HG02884 (cell line): ENCODE measurements at regions not wholly inside any gene's neighbourhood (a gene's known extent, or its start where the extent isn't known, plus 50 kb on each side); places are given as distances from the start of the nearest gene placed in this dataset.
"Not testable (repeated sequence)": the region's sequence is repeated elsewhere in the genome, so short reads cannot be mapped to it uniquely, and the experiment has no call there.

Source experiments
- ATAC-seq: cut with Tn5 transposase; IDR thresholded peaks from one replicate; pipeline ENCODE4 v1.9.1; 2021; ENCODE audit warnings: mild to moderate bottlenecking, moderate library complexity; ENCODE audit not compliant: unreplicated experiment

DNA sequence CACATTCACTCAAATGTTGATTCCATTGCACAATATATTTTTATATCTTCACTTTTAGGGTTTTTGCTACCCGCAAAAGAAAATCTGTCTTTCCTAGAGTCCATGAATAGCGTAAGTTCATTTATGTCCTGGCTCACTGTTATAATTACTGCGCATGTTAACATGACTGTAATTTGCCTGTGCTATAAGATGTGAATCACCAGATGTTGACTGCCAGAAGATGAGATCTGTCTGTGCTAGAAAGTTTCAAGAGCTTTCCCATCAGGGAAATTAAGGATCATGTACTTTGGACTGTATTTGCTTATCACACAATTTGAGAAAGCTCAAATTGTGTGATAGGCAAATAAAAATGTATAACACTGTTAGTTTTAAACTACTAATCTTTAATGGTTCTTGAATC, 322.5 kb downstream of the CHL1 start:
- ATAC-seq = no peak

DNA sequence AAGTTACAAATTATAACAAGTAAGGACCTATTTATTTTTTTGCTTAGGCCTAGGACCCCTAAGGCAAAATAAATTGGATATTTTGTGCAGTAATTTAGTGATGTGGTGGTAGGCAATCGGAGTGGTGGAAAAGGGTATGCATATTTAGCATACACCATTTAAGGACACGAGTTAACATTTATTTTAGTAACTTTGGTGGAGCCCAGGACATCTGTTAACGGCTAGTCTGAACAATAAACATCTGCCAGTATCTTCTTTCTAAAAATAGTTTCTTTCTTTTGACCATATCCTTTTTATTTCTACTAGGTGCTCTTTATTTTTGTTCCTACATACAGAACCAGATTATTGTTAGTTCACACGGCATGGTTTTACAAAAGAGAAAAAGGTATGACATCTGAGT, 326.3 kb downstream of the CHL1 start:
- no peak for ATAC-seq

DNA sequence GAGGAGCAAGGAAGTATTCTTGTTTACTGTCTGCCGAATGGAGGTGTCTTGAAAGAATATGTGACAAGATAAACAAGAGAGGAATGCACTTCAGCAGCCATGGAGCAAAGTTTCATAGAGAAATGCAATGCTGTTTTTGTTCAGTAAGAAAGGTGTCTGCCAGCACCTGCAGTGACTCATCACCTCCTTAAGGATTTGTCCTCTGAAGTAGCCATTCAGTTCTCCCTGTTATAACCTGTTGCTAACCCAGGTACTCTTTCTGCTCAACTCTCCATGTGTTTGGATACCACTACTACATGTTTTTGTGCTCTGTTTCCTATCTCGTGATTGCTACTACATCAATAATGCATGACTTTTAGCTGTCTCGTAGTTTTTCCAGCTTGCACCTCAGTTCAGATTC, 328.9 kb downstream of the CHL1 start:
- no peak for ATAC-seq

DNA sequence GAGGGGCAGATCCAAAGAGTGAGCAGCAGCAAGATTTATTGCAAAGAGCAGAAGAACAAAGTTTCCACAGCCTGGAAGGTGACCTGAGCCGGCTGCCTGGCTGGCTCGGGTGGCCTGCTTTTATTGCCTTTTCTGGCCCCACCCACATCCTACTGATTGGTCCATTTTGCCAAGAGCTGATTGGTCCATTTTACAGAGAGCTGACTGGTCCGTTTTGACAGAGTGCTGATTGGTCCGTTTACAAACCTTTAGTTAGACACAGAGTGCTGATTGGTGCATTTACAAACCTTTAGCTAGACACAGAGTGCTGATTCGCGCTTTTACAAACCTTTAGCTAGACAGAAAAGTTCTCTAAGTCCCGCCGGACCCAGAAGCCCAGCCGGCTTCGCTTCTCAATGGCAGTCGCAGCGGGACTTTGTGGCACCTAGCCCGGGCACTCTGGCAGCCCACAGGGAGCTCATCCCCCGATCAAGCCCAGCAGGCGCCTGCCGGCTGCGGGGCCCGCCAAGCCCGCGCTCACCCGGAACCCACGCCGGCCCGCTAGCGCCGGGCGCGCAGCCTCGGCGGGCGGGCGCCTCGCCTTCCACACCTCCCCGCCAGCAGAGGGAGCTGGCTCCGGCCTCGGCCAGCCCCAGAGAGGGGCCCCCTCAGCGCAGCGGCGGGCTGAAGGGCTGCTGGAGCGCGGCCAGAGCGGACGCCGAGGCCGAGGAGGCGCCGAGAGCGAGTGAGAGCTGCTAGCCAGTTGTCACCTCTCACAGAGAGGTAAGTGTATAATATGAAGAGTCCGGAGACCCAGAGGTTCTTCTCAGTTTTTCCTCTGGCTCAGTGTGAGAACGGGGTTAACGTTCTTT, 339.2 kb downstream of the CHL1 start:
- no peak for ATAC-seq

DNA sequence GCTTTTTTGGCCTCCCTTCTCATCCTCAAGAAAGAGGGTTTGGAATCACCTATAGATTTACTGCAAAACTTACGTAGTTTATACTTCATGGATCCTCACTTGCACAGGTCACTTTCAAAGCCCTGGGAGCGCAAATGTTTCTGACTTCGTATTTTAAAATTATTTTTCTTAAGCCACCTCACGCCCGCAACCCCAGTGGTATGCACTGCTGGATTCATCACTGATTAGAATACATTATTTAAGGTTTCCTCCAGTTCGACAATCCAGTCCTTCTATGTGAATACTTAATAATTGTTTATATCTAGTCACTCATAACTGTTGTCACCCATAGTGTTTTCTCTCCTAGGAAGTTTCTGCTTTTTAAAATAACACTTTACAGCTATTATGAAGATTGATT, 339.9 kb downstream of the CHL1 start:
- ATAC-seq = no peak

DNA sequence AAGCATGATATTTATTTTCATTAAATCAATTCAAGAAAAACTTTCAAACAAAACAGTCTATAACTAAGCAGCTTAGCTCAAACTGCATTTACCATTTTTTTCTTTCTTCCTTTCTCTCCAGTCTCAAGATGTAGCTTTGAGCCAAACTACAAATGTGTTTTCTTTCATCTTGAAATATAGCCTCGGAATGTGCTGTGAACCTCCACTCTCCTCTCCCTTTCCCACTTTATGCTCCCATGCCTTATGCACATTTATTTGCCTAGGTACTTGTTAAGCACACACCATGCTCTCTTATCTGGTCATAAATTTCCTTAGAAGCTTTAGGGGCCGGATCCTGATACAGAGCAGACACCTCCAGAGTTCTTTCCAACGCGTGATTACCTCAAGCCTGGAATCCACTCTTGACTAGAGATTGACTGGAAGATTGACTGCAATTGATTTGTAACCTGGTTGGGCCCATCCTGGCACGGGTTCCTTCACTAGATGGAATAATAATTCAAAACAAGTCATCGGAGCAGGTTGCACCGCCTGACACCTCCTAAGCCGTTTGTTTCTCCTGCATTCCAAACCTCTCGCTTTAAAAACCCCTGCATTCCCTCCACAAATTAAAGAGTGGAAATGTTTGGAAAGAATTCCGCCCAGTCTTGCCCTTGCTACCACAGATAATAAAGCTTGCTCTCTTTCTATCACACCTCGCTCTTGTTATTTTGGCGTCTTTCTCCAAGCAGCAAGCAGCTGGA, 344.7 kb downstream of the CHL1 start:
- ATAC-seq = no peak

DNA sequence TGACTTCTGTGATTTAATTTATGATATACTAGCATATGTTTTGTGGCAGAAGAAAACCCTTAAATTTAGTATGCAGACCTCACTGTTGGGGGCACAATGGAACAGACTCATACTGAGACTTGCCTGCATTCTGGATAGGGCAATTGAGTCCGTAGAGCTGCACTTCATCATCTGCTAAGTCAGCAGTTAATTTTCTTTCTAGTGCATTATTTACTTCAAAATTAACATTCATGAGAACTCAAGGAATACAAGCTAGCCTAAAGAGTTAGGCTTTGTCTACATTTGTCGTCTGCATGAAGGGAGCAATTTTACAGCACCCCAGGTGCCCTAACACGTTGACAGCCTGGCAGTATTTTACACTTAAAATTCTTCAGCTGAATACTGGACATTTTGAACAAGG, 345.5 kb downstream of the CHL1 start:
- no peak for ATAC-seq

DNA sequence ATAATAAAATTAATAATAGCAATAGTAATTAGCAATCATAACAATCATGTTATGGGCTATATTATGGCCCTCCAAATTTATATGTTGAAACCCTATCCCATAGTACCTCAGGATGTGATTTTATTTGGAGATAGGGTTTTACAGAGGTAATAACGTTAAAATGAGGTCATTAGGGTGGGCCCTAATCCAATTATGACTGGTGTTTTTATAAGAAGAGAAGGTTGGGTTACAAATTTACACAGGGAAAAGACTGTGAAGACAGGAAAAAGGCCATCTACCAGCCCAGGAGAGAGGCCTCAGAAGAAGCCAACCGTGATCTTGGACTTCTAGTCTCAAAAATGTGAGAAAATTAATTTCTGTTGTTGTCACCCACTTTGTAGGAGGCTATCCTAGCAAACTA, 353.1 kb downstream of the CHL1 start:
- no peak for ATAC-seq

DNA sequence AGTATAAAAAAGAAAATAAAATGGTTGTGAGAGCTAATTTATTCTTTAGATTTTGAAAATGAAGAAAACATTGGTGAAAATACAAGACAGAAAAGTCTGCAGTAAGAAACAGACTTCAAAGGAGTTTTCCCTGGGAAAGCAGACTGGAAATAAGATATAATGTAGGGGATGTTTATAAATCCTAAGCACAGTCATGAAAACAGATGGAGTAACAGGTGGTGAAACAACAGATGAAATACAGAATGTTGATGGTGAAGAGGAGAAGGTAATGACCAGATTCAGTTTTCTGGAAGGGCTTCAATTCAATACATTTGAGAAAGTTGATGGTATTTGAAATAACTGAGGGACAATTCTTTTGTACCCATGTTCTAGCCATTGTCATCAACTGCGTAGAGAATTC, 353.9 kb downstream of the CHL1 start:
- ATAC-seq = no peak

DNA sequence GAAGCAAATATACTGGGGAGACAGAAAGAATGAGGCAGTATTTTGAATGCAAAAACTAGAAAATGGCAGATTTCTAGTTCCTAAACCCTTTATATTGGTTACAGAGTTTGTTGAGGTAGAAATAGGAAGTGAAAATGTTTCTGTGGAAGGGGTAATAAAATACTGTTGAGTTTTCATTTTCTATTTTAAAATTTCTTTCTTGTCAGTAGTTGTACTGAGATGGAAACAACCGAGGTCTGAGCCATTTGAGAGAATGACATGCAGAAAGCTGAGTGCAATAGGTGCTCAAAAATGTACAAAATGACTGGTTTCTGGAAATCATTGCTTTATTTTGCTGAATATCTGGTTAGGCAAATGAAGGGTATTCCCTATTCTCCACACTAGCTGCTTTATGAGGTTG, 361.4 kb downstream of the CHL1 start:
- ATAC-seq = peak; percentile 92

DNA sequence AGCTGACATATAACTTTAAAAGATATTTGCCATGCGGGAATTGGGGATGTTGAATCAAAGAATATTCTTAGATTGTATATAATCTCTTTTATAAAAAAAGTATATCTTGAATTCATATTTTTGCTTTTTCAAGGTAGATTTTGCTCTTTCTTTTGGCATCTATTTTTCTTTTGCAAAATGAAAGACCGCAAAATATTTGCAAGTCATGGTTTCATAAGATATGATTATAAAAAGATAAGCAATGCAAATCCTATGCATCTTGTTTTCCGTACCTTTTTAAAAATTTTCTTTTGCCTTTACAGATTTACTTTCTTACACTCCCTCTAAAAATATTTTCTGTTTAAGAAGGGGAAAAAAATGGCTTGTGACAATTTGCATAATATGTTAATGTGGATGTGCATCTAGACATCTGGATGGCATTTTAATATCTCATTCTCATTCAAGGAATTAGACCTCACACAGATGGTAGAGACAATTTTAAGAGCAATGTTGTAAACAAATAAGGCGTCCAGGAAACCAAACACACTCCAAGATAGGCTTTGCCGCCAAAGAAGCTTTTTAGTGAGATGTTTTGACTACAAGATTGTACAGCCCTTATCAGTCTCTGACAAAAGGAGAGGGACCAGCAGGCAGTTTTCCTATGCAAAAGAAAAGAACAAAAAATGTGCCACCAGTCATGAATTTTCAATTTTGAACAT, 371.1 kb downstream of the CHL1 start:
- ATAC-seq = no peak

DNA sequence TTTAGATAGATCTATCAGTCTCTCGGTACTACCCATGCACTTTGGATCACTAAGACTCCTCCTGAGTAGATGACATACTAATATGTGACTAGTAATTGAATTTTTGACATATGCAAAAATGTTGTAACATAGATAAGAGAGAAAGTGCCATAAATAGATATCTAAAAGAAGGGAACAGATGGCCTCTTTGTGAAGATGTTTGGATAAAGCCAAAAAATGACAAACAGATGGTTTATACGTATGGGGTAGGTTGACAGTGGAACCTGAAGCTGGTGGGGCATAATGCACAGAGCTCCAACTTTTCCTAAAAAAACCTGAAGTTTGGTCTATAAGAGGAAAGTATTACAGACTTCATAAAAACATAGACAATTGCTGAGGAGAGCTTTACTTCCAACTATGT, 383.0 kb downstream of the CHL1 start:
- not testable (repeated sequence) for ATAC-seq

DNA sequence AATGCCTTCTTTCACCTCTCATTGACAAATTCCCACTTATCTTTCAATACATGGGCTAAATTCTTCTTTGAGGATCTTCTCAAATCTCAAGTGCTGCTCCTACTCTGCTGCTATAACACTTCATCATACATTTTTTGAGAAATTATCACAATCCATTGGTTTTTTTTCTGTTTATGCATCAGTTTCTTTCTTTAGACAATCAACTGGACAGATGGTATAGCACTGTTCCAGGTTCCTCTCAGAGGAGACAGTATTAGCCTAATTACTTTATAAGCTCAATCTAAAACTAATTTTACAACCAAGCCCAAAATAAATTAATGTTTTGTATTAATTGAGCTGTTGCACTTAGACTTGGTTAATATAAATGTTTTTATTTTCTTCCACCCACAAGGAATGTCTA, 392.5 kb downstream of the CHL1 start:
- ATAC-seq = not testable (repeated sequence)

DNA sequence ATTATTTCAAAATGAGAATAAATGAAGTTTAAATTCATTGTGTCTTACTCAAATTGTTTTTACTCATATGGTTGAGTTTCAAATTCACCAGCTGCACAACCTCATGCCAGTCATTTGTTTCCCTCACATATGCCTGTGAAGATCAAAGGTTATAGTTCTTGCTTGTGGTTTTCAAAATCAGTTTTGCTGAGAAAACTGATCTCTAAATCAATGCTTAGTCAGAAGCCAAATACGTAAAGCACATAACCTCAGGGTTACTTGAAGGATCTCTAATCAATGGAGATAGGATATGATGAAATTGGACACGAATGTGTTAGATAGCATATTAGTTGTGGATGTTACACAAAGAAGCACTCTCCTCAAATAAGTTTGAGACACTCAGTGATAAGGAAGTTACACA, 400.7 kb downstream of the CHL1 start:
- ATAC-seq = not testable (repeated sequence)

DNA sequence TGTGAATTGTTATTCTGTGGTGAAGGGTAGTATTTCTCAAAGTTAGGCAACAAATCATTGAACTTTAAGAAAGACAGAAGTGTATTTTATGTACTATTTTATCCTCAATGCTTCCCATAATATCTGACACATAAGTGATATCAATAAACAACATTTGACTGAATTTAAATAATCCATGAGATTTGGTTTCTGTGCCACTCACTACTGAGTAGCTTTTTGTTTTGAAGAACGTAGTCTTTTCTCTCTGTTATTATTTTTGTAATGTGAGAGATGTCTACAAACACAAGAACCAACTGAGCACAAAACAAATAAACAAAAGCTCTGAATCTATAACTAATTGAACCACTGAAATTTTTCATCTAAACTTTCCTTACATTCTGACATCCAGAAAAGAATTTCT, 401.2 kb downstream of the CHL1 start:
- ATAC-seq = not testable (repeated sequence)

DNA sequence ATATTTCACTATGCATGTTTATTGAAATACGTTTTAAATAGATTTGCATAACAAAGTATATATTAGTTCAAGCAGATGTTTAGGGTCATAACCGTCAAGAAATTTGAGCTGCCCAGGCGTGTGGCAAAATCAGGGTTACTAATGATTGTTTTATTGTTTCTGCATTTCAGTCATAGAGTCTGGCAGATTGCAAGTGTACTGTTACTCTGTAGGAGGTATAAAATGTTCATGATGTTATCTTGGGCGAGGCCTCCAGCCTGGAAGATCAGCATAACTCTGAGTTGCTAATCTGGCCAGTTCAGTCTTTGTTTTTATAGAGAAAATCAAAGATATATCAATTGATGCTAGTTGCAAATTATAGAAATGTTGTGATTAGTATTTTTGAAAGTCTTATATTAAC, 410.9 kb downstream of the CHL1 start:
- not testable (repeated sequence) for ATAC-seq

DNA sequence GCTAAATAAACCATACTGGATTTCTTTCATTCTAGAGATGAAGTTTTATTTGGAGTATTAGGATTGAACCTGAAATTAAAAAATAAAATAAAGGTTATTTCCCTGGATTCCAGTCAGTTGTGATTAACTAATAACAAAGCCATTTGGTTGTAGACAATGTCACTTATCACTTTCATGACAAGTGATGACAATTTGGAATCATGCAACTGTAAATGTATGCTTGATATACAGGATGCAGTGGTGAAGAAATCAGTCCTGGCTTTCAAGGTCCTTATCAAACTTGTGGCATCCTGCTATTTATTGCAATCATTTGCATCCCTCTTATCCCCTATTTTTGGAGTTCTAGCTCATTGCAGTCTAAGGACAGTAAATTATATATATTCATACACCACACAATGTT, 425.2 kb downstream of the CHL1 start:
- ATAC-seq = no peak

DNA sequence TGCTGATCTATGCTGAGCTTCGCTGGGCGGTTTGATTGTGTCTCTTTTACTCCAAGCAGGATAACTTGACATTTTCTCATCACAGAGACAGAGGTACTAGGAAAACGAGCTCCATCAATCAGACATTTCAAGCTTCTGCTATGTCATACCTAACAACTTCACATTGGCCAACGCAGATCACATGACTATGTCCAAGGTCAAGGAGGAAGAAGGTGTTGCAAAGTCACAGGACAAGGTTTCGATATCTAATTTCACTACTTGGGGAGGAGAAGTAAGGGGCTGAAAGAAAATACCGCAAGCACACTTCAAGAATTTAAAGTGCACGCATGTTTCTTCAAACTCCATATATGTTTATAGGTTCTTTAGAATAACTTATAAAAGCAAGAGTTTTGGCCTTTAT, 425.8 kb downstream of the CHL1 start:
- no peak for ATAC-seq

DNA sequence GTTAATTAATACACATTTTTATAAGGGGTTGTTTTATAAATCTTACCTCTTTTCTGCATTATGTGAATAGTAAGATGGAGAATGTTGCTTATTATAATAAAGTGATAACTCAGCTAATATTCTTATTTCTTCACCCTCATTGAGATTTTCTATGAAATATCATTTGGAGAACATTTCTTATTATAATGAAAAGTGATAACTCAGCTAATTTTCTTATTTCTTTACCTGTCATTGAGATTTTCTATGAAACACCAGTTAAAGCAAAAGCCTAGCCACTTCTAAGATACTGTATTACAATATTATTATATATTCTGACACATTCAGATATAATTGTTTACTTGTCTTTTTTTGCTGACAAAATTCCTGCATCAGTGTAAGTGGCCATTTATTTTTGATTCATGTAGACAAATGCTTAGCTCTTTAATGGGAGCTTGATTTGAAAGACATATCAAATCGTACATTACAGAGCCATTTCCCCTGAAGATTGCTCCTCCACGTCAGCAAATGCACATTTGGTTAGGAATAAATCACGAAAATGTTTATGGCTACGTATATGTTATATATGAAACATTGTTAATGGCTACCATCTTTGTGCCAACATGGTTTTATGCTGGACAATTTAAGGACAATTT, 427.5 kb downstream of the CHL1 start:
- ATAC-seq = no peak

DNA sequence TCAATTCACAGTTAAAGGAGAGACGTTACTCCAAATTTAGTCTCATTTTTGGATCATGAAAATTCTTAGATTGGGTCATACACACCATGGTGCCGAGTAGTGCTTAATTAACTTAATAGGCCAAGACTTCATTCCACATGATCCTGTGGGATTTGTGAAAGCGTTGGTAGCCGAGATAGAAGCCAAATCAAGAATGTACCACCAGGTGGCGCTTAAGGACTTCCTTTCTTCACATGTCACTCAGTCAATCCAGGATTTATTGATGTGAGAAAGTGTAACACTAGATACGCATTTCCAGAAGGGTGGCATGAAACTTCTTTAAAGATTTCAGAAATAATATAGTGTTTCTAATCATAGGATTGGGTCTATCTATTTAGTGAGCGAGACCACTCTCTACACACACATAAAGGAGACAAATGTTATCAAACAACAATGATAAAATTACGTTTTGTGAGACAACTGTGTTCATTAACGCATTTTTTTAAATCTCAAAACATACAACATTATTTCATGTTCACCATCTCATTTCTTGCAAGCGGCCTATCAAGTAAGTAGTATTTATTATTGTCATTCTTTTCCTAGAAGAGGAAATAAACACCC, 436.1 kb downstream of the CHL1 start:
- ATAC-seq = no peak

DNA sequence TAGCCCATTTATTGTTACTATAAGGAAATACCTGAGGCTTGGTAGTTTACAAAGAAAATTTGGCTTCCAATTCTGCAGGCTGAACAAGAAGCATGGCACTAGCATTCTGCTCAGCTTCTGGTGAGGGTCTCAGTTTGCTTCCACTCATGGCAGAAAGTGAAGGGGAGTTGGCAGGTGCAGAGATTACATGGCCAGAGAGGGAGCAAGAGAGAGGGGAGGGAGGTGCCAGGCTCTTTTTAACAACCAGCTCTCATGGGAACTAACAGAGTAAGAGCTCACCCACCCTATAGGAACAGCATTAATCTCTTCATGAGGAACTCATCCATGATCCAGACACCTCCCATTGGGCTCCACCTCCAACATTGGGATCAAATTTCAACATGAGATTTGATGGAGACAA, 437.9 kb downstream of the CHL1 start:
- no peak for ATAC-seq
